DMS79 (cell line): ENCODE measurements at regions not wholly inside any gene's neighbourhood (a gene's known extent, or its start where the extent isn't known, plus 50 kb on each side); places are given as distances from the start of the nearest gene placed in this dataset.
A peak's percentile ranks its signal among the peaks of the same experiment; 100 is the strongest.
"Not testable (repeated sequence)": the region's sequence is repeated elsewhere in the genome, so short reads cannot be mapped to it uniquely, and the experiment has no call there.

Source experiments
- DNase-seq: peaks from one replicate; lab custom pipeline; 2025; lab: John Stamatoyannopoulos, UW

- DNase-seq: no peak
These were observed 499.7 kb upstream of the RGS6 start for GRCh38 chr14:71432334-71433110.

GRCh38 chr14:71433303-71433702 is 498.9 kb upstream of the RGS6 start:
- DNase-seq: no peak

- not testable (repeated sequence) for DNase-seq
These were observed 496.6 kb upstream of the RGS6 start for GRCh38 chr14:71435641-71436040.

- DNase-seq: no peak
These were observed 494.4 kb upstream of the RGS6 start for GRCh38 chr14:71437870-71438269.

- peak; percentile 68 for DNase-seq
These were observed 493.5 kb upstream of the RGS6 start for GRCh38 chr14:71438684-71439083.

- no peak for DNase-seq
These were observed 491.1 kb upstream of the RGS6 start for GRCh38 chr14:71441126-71441525.

- DNase-seq: no peak
These were observed 488.0 kb upstream of the RGS6 start for GRCh38 chr14:71444030-71444822.

- no peak for DNase-seq
These were observed 483.6 kb upstream of the RGS6 start for GRCh38 chr14:71448431-71449315.

GRCh38 chr14:71449316-71450055 is 482.7 kb upstream of the RGS6 start:
- no peak for DNase-seq

GRCh38 chr14:71451501-71451900 is 480.7 kb upstream of the RGS6 start:
- no peak for DNase-seq

GRCh38 chr14:71452539-71452938 is 479.7 kb upstream of the RGS6 start:
- no peak for DNase-seq

- DNase-seq: no peak
These were observed 479.2 kb upstream of the RGS6 start for GRCh38 chr14:71452987-71453386.

GRCh38 chr14:71454010-71454409 is 478.2 kb upstream of the RGS6 start:
- DNase-seq: no peak

GRCh38 chr14:71454513-71455332 is 477.5 kb upstream of the RGS6 start:
- no peak for DNase-seq

- no peak for DNase-seq
These were observed 472.1 kb upstream of the RGS6 start for GRCh38 chr14:71460091-71460490.

- not testable (repeated sequence) for DNase-seq
These were observed 470.6 kb upstream of the RGS6 start for GRCh38 chr14:71461617-71462016.

GRCh38 chr14:71463807-71464206 is 468.4 kb upstream of the RGS6 start:
- DNase-seq: no peak

GRCh38 chr14:71464840-71465239 is 467.4 kb upstream of the RGS6 start:
- DNase-seq: no peak

- no peak for DNase-seq
These were observed 466.9 kb upstream of the RGS6 start for GRCh38 chr14:71465316-71465715.

- DNase-seq: no peak
These were observed 466.0 kb upstream of the RGS6 start for GRCh38 chr14:71466251-71466650.

GRCh38 chr14:71466946-71467345 is 465.3 kb upstream of the RGS6 start:
- DNase-seq: no peak
